NOMO-1 treated with DMSO at 0.1 percent for 48 hours (cell line): ENCODE measurements at regions not wholly inside any gene's neighbourhood (a gene's known extent, or its start where the extent isn't known, plus 50 kb on each side); places are given as distances from the start of the nearest gene placed in this dataset.
A peak's percentile ranks its signal among the peaks of the same experiment; 100 is the strongest.

Experiments
- DNase-seq: peaks from one replicate; lab custom pipeline; 2025; ENCODE audit not compliant: unreplicated experiment; lab: John Stamatoyannopoulos, UW

- no peak for DNase-seq
These were observed 295.8 kb upstream of the SEL1L start for GRCh38 chr14:81829447-81829846.

- no peak for DNase-seq
These were observed 297.6 kb upstream of the SEL1L start for GRCh38 chr14:81831128-81831820.

GRCh38 chr14:81834308-81834707, 300.7 kb upstream of the SEL1L start:
- no peak for DNase-seq

GRCh38 chr14:81837304-81837703, 303.7 kb upstream of the SEL1L start:
- peak; percentile 48 for DNase-seq

- no peak for DNase-seq
These were observed 305.4 kb upstream of the SEL1L start for GRCh38 chr14:81839056-81839455.

GRCh38 chr14:81841346-81841745, 307.7 kb upstream of the SEL1L start:
- DNase-seq, result no peak

GRCh38 chr14:81849714-81850113, 316.1 kb upstream of the SEL1L start:
- DNase-seq, result peak; percentile 67

GRCh38 chr14:81855007-81855406, 321.4 kb upstream of the SEL1L start:
- DNase-seq, result peak; percentile 24

GRCh38 chr14:81859046-81859445, 325.4 kb upstream of the SEL1L start:
- no peak for DNase-seq

- DNase-seq, result no peak
These were observed 334.5 kb upstream of the SEL1L start for GRCh38 chr14:81868172-81868571.

- no peak for DNase-seq
These were observed 338.1 kb upstream of the SEL1L start for GRCh38 chr14:81871706-81872105.

- DNase-seq, result no peak
These were observed 350.7 kb upstream of the SEL1L start for GRCh38 chr14:81884382-81884781.

GRCh38 chr14:81886588-81886987, 352.9 kb upstream of the SEL1L start:
- no peak for DNase-seq

GRCh38 chr14:81889529-81889928, 355.9 kb upstream of the SEL1L start:
- DNase-seq, result peak; percentile 9

- DNase-seq, result no peak
These were observed 356.4 kb upstream of the SEL1L start for GRCh38 chr14:81890020-81890419.

GRCh38 chr14:81903477-81903876, 369.8 kb upstream of the SEL1L start:
- DNase-seq, result no peak

GRCh38 chr14:81927070-81927469, 393.4 kb upstream of the SEL1L start:
- peak; percentile 26 for DNase-seq

- no peak for DNase-seq
These were observed 398.2 kb upstream of the SEL1L start for GRCh38 chr14:81931828-81932227.

GRCh38 chr14:81936348-81936747, 402.7 kb upstream of the SEL1L start:
- DNase-seq, result no peak

GRCh38 chr14:81936902-81937301, 403.2 kb upstream of the SEL1L start:
- no peak for DNase-seq

- no peak for DNase-seq
These were observed 404.7 kb upstream of the SEL1L start for GRCh38 chr14:81938341-81938740.

- no peak for DNase-seq
These were observed 407.0 kb upstream of the SEL1L start for GRCh38 chr14:81940651-81941050.

- DNase-seq, result no peak
These were observed 408.4 kb upstream of the SEL1L start for GRCh38 chr14:81942071-81942470.
